ENCODE measurements at regions not wholly inside any gene's neighbourhood (a gene's known extent, or its start where the extent isn't known, plus 50 kb on each side); places are given as distances from the start of the nearest gene placed in this dataset.

GRCh38 chr3:102715030-102715697, 280.3 kb downstream of the ZPLD1 start:
- Histone ChIP-seq H3K4me2 (ENCODE audit: low read length) (no peak overlapping the region), H3K79me2 (replicated peaks; ENCODE audit: insufficient read depth, low read length) (no peaks in the 10 kb centered on the region), H4K20me1 (ENCODE audit: insufficient read depth) (no peaks in the 10 kb centered on the region), H3K4me3 (ENCODE audit: low read length) (no peak overlapping the region), H3K9ac (ENCODE audit: low read length) (no peak overlapping the region), H2AFZ (ENCODE audit: low read depth, low read length) (no peak overlapping the region), H3K27me3 (ENCODE audit: insufficient read depth, low read depth, low read length) (no peaks in the 10 kb centered on the region), H3K9me3 (ENCODE audit: low read length) (no peaks in the 10 kb centered on the region), H3F3A (ENCODE audit: insufficient read depth, low read length, poor library complexity, severe bottlenecking) (no peaks in the 10 kb centered on the region), H3K36me3 (ENCODE audit: insufficient read depth, low read length) (no peaks in the 10 kb centered on the region), H3K9me2 (ENCODE audit: insufficient read depth, low read length) (no peaks in the 10 kb centered on the region), H3K27ac (ENCODE audit: low read length) (no peak overlapping the region)
- no peak for TF ChIP-seq POLR2AphosphoS5 (IDR thresholded peaks at IDR 0.05)
- TF ChIP-seq CTCF (IDR thresholded peaks at IDR 0.05; ENCODE audit: poor library complexity, severe bottlenecking) = no peak
- TF ChIP-seq REST (IDR thresholded peaks at IDR 0.05; ENCODE audit: borderline replicate concordance) = no peak

- no peaks in the 10 kb centered on the region for H3K9me2 ChIP-seq (ENCODE audit: insufficient read depth, low read length)
- no peak overlapping the region for H2AFZ ChIP-seq (ENCODE audit: low read depth, low read length)
- no peak overlapping the region for H3K4me2 ChIP-seq (ENCODE audit: low read length)
- no peak overlapping the region for H3K9ac ChIP-seq (ENCODE audit: low read length)
- no peak for TF ChIP-seq RAD21 (conservative IDR thresholded peaks at IDR 0.05)
- TF ChIP-seq CTCF (IDR thresholded peaks at IDR 0.05; ENCODE audit: poor library complexity, severe bottlenecking) = no peak
- TF ChIP-seq EP300 (conservative IDR thresholded peaks at IDR 0.05; ENCODE audit: poor library complexity, severe bottlenecking) = no peak
- no peak for TF ChIP-seq REST (IDR thresholded peaks at IDR 0.05; ENCODE audit: borderline replicate concordance)
- no peak for TF ChIP-seq TAF1 (IDR thresholded peaks at IDR 0.05; ENCODE audit: low read depth)
- TF ChIP-seq EZH2 (IDR thresholded peaks at IDR 0.05; ENCODE audit: borderline replicate concordance, insufficient read depth, low read length, poor library complexity, severe bottlenecking) = no peak
- TF ChIP-seq MXI1 (conservative IDR thresholded peaks at IDR 0.05; ENCODE audit: poor library complexity, severe bottlenecking) = no peak
- no peak for TF ChIP-seq SMC3 (conservative IDR thresholded peaks at IDR 0.05; ENCODE audit: poor library complexity)
- H3K27me3 ChIP-seq (ENCODE audit: insufficient read depth, low read depth, low read length) = no peaks in the 10 kb centered on the region
- no peaks in the 10 kb centered on the region for H3K9me3 ChIP-seq (ENCODE audit: low read length)
- H3K36me3 ChIP-seq (ENCODE audit: insufficient read depth, low read length) = no peaks in the 10 kb centered on the region
- H3K27ac ChIP-seq (ENCODE audit: low read length) = no peak overlapping the region
- H3K4me3 ChIP-seq (ENCODE audit: low read length) = no peak overlapping the region
- no peaks in the 10 kb centered on the region for H4K20me1 ChIP-seq (ENCODE audit: insufficient read depth)
- H3K79me2 ChIP-seq (replicated peaks; ENCODE audit: insufficient read depth, low read length) = no peaks in the 10 kb centered on the region
- no peaks in the 10 kb centered on the region for H3F3A ChIP-seq (ENCODE audit: insufficient read depth, low read length, poor library complexity, severe bottlenecking)
Observed at GRCh38 chr3:102718651-102719050, 283.8 kb downstream of the ZPLD1 start.
